T follicular helper cell (primary cell): ENCODE measurements at regions not wholly inside any gene's neighbourhood (a gene's known extent, or its start where the extent isn't known, plus 50 kb on each side); places are given as distances from the start of the nearest gene placed in this dataset.

Experiments
- DNase-seq: peaks from one replicate; pipeline ENCODE4 v3.0.0-alpha.2; 2020; ENCODE audit warnings: low read depth

GRCh38 chr22:47600791-47601625, 838.6 kb downstream of the TBC1D22A start:
- no peak for DNase-seq

DNA sequence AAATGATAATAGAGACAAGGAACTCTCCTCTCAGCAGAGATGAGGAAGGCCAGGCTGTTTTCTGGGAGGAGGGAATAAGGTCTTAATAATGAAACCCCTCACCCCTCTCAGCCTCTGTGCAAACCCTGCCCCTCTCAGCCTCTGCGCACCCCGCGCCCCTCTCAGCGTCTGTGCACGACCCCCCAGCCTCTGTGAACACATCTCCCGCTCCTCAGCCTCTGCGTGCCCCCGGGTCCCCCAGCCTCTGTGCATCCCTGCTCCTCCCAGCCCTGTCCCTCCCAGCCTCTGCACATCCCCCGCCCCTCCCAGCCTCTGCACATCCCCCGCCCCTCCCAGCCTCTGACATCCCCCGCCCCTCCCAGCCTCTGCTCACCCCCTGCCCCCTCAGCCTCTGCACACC, 837.8 kb downstream of the TBC1D22A start:
- DNase-seq: no peak

DNA sequence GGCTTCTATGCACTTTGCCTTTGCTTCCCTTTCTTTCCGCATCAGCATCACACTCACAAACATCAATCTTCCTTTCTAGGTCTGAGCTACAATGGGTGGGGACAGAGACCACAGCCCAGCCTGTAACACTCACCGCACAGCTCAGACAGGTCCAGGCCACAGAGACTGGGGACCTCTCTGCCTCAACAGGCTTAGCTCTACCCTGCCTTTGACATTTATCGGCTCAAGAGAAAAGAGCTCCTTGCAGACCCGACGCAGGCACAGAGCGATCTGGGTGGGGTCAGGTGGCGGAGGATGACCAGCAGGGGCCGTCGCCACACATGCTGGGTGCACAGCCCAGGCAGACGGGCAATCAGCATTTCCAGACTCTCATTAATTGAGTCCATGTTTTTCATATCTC, 837.3 kb downstream of the TBC1D22A start:
- no peak for DNase-seq

DNA sequence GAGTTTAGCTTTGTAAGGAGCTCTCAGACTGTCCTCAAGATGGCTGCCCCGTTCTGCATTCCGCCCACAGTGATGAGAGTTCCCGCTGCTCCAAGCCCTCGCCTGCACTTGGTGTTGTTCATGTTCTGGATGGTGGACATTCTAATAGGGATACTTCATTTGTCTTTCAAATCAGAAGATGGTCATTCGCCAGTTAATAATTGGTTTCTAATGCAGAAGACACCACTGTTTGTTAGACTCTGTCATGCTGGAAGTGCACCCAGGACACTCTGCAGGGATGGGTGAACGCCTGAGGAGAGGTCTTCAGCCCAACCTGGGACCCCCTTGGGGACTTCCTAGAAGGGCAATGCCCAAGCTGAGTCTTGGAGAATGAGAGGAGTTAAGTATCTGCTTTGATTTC, 836.4 kb downstream of the TBC1D22A start:
- no peak for DNase-seq

- DNase-seq: no peak
Measured at GRCh38 chr22:47597041-47597440, 834.6 kb downstream of the TBC1D22A start.

GRCh38 chr22:47596176-47596690, 833.8 kb downstream of the TBC1D22A start:
- DNase-seq: no peak

DNA sequence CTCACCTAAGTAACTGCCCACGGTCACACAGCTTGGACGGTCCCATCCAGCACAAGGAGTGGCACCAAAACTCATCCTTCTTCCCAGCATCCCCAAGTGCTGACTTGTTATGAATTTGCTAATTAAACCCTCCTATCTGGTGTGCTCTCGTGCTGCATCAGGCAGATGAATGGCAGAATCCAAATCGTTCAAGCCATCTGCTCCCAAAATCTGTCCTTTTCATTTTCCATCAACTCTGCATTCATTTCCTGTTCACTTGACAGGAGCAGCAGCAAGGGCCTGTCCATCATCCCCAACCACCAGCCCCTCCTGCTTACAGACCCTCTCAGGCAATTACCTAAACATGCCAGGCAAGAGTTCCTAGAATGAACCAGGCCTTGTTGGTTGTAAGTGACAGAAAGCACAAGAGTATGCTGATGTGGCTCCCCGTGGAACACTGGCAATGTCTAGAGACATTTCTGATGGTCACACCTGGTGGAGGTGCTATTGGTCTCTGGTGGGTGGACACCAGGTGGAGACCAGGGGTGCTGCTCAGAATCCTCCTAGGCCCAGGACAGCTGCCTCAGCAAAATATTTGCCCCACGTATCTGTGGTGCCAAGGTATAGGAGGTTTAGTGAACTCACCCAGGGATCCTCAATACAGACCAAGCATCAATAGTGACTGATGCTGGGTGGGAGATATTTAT, 832.5 kb downstream of the TBC1D22A start:
- DNase-seq: no peak

GRCh38 chr22:47593911-47594311, 831.5 kb downstream of the TBC1D22A start:
- no peak for DNase-seq

DNA sequence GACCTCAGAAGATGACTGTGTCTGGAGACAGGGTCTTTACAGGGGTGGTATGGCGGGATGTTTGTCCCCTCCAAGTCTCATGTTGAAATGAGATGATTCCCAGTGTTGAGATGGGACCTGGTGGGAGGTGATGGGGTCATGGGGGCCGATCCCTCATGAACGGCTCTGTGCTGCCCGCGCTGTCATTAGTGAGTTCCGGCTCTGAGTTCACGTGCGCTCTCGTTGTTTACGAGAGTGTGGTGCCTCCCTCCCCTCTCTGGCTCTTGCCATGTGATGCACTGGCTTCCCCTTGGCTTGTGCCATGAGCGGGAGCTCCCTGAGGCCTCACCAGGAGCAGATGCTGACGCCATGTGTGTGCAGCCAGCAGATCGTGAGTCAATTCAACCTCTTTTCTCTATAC, 830.8 kb downstream of the TBC1D22A start:
- no peak for DNase-seq

DNA sequence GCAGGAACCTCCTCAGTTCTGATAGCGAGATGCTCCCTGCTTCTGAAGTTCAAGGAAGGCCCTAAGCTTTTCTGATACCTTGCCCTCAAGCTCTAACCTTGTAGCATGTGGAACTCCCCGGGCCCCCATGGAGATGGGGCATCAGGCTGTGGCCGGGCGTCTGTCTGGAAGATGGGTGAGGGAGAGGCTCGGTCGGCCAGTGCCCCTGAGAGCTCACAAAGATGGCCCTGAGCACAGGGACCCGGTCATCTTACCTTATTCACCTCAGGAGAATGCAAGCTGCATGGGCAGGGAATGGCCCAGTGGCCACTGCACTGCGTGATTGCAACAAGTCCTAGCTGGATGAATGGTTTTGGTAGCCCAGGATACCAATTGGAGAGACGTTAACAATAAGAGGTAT, 830.3 kb downstream of the TBC1D22A start:
- DNase-seq: no peak

GRCh38 chr22:47591709-47592108, 829.3 kb downstream of the TBC1D22A start:
- DNase-seq: no peak

- no peak for DNase-seq
Measured at GRCh38 chr22:47591016-47591415, 828.6 kb downstream of the TBC1D22A start.

- no peak for DNase-seq
Measured at GRCh38 chr22:47589271-47590250, 827.1 kb downstream of the TBC1D22A start.

DNA sequence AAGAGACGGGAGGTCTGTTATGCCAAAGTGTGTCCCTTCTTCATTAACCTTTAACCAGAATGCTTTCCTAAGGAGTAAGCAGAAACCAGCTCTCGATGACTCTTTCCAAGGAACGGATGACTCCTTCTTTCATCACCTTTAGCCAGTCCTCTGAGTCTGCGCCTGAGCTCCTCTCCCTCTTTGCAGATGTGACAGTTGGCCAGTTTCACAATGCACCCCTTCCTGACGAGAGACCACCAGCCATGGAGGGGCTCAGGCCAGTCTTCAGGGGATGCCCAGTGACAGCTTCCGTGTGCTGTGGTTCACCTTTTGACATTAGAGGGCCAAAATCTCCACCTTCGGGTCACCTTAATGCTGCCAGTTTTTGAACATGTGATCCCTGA, 826.1 kb downstream of the TBC1D22A start:
- no peak for DNase-seq

DNA sequence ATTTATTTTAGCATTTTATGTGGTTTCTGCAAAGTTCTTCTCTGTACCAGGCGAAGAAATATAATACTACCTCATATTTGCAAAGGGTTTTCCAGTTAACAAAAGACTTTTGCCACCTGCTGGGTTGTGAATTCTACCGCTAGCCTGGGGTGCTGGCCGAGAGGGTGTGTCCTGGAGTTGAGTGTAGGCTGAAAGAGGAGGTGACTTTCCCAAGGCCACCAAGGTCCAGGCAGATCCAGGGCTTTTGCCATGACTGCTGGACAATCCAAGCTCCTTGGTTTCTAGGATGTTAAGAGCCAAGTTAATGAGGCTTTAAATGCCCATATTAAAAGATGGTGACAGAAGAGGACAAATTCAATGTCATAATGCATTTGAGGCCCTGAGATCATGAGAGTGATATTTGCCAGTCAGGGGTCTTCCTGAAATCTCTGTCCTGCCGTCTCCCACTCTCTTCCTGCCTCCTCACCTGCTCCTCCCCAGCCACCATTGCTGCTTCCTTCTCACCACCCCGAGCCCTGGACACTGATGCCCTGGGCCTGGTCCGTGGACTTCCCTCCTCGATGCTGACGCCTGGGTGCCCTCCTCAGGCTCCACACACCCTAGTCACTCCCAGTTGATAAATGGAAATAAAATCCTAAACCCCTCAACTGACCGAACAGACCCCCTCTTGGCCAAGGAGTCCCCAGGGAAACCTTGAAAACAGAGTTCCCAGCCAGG, 825.6 kb downstream of the TBC1D22A start:
- DNase-seq: no peak

DNA sequence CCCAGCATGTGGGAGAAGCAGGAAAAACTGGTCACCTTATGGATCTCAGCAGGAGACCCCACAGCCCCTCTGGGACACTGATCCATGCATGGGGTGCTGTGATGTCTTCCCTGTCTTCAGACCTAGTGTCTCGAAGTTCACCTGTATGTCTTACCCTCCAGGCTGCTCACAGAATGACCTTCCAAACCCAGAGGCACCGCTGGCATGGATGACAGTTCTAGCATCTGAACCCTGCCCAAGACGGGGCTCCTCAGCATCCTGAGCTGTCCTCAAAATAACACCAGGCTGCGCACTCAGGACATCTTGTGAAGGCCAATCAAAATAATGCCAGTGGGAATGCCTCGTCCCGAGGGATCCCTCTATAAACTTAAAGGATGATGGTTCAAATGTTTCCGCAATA, 824.9 kb downstream of the TBC1D22A start:
- DNase-seq: no peak

- DNase-seq: no peak
Measured at GRCh38 chr22:47586946-47587345, 824.5 kb downstream of the TBC1D22A start.

- no peak for DNase-seq
Measured at GRCh38 chr22:47586038-47586437, 823.6 kb downstream of the TBC1D22A start.

DNA sequence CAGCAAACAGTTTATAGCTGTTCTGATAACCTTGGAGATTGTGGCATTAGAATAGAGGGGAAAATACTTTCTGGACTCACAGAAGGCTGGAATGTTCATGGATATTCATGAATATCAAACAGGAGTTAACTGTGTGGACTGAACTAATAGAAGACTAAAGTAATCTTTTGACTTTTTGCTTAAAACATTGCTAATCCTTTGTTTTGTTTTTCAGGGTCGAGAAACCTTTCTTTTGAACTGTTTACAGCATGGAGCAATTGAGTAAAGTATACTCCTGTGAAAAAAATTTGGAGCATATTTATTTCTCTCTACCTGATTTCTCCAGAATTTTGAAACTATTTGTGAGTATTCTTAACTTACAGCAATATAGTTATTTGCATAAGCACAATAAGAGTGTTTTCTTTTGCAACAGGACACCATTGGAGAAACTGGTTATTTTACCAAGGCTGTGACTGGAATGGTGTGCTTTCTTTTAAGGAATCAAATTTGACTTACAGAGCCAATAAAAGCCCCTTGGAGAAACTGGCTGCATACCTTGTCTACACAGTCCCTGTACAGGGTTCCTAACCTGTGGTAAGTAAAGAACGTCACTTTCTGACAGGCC, 821.6 kb downstream of the TBC1D22A start:
- DNase-seq: no peak

DNA sequence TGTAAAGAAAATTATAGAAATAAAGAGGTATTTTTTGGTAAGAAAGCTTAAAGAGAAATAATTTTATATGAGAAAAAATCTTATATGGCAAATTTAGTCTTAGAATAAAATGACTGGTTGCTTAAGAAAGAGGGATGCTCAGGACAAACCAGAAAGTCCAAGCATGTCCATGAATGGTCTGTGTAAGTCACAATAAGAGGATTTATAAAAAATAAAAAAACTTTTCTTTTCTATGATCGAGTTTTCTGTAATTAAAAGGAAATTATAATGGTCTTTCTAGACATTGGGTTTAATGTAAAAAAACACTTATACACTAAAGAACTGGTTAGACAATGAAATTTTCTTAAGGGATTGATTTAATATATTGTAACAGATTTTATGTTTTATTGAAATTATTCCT, 819.6 kb downstream of the TBC1D22A start:
- DNase-seq: no peak

- no peak for DNase-seq
Measured at GRCh38 chr22:47580121-47580520, 817.7 kb downstream of the TBC1D22A start.
